GM19035 (cell line): ENCODE measurements at regions not wholly inside any gene's neighbourhood (a gene's known extent, or its start where the extent isn't known, plus 50 kb on each side); places are given as distances from the start of the nearest gene placed in this dataset.

Experiments
- ATAC-seq: cut with Tn5 transposase; IDR thresholded peaks from one replicate; pipeline ENCODE4 v1.9.1; 2021; ENCODE audit not compliant: unreplicated experiment

DNA sequence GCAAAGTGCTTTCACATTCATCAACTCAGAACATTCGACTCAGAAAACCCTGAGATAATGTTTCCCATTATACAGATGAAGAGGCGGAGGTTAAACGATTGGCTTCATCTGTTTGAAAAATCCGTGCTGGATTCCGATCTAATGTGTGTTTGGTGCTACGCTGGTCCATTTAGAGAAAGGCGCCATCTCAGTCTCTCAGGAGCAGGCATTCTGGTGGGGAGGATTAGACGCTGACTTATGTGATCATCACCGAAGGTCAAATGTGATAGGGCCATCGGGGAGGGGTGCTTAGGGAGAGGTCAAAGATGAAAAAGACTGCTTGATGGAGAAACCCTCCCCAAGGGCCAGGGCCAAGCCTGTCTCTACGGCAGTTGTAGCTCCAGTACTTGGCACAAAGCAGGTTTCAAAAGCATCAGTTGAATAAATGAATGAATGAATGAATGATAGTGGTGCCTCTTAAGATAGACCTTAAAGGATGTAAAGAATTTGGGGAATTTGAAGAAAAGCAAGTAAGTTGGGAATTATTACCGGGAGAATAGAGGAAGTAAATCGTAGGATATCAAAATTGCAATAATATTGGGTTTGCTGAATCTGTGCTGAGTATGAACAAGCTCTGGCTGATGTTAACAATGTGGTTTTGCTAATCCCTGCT, 160.6 kb upstream of the SHB start:
- ATAC-seq: no peak

GRCh38 chr9:38229104-38229500, 160.1 kb upstream of the SHB start:
- ATAC-seq: no peak

DNA sequence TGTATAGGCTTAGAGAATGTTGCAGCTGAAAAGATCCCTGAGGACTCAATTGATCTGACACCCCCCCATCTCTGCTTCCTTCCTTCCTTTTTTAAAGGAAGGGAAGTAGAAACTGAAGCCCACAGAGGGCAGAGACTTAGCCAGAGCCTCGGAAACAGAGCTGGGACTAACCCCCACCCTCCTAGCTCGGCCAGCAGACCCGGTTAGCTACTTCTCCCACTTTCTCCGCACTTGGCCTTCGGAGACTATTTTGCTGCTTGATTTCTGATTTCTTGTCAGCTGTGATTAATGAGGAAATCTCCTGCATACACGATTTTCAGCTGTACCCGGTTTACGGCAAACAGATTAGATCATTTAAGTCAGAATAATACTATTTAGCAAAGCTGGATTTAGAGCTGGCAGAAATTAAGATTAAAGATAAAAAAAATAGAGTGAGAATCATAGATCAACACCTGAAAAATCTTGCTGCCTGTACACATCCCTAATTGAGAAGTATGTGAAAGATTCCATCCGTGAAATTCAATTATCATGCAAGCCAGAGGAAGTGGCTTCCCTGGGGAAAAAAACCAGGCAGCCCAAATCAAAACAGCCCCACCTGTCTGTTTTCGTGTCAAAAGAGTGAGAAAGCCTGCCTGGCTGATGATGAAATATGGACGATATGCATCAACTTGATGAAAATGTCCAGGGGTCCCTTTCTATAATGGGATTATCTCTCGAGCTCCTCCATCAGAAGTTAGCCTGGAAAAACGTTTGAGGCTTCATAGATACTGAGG, 159.5 kb upstream of the SHB start:
- ATAC-seq: no peak

- no peak for ATAC-seq
These were observed 158.6 kb upstream of the SHB start for GRCh38 chr9:38227656-38228055.

DNA sequence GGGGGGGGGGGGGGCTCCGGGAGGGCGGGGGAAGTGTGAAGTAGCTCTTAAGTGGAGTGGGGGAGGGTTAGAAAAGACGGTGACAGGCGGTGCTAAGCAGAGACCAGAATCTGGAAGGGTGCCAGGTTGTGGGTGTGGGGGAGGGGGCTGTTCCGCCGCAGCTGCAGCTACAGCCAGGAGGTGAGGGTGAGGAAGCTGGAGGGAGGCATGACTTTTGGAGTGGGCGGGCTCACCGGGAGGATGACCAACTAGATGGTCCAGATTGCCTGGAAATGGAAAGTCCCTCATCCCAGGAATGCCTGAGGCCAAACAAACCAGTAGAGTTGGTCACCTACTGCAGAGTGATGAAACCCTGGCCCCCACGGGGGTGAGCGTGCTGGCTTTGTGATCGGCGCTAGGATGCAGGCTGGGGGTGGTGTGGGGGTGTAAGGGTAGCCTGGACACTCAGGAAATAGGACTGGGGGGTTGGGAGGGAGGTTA, 158.1 kb upstream of the SHB start:
- peak; percentile 53 for ATAC-seq

DNA sequence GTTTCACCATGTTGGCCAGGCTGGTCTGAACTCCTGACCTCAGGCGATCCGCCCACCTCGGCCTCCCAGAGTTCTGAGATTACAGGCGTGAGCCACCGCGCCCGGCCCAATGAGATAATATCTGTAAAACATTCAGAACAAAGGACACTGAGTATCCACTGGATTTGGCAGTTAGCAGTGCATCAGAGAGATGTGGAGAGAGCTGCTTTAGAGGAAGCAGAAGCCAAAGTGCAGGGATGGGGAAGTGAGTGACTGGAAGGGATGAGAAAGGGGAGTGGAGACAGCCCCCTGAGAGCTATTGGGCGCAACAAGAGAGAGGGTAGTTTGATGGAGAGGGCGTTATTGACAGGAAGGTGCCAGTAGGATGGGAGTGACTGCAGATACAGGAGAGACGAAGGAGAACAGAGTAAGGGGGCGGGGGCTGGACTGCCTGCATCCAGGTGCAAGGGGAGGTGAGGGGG, 157.5 kb upstream of the SHB start:
- no peak for ATAC-seq

- no peak for ATAC-seq
These were observed 155.9 kb upstream of the SHB start for GRCh38 chr9:38224941-38225340.

DNA sequence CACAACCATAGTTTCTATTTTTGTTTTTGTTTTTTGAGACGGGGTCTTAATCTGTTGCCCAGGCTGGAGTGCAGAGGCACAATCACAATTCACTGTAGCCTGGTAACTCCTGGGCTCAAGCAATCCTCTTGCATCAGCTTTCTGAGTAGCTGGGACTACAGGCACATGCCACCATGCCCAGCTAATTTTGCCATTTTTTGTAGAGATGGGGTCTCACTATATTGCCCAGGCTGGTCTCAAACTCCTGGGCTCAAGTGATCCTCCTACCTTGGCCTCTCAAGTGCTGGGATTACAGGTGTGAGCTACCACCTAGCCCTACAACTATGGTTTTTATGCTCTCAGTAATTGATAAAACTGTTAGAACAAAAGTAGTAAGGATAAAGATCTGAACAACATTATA, 147.5 kb upstream of the SHB start:
- no peak for ATAC-seq

GRCh38 chr9:38215465-38215864, 146.4 kb upstream of the SHB start:
- ATAC-seq: no peak

- ATAC-seq: no peak
These were observed 145.4 kb upstream of the SHB start for GRCh38 chr9:38214432-38214831.

DNA sequence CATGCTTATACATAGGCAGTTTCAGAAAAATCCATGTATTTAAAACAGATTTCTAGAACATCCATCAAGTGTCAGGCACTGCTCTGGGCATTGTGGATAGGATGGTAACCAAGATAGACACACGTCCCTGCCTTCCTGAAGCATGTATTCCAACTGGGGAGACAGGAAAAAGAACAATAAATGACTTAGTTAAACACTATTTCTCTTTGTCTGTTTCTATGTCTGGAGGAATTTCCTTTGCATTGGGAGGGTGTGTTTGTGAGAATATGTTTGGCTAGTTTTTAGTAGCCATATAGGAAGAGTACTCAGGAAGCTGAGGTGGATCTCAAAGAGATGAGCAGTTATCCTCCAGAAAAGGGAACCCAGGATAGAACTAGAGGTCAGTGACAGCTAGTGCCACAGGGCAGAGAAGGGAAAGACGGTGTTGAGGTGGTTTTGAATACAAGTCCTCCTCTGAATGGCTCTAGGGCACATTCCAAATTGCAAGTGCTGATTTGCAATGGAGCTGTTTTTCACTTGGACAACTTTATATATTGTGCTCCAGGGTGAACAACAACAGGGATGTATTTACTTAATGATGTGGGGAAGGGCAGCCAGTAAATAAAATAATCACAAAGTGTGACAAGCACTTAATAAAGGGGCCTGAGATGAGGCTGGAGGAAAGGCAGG, 144.7 kb upstream of the SHB start:
- ATAC-seq: no peak

- no peak for ATAC-seq
These were observed 143.0 kb upstream of the SHB start for GRCh38 chr9:38212016-38212415.

GRCh38 chr9:38211002-38211401, 142.0 kb upstream of the SHB start:
- no peak for ATAC-seq

DNA sequence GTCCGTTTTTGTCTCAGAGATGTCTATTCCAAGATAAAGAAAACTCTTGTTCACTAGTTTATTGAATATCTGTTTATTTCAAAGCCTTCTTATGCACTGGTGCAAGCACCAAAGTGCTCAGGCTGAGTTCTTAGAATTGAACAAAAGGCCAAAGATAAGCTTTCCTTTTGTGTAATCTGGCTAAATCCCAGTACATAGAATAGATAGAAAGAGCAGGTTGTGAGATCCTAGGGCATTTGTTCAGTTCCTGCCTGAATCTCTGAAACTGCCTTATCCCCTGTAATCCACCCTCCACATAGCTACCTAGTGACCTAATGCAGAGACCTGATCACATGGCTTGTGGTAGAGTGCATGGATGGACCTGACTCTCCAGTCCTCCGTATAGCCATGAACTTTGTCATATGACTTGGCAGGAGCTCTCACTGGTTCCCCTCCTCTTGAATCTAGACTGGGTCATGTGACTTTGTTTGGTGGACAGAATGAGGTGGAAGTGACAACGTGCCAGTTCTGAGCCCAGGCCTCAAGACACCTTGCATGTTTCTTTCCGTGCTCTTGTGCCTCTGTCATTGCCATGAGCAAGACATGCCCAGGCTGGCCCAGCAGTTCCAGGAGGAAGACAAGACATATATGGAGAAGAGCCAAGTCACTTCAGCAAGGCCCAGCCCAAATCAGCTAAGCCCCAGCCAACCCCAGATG, 139.3 kb upstream of the SHB start:
- ATAC-seq: no peak

DNA sequence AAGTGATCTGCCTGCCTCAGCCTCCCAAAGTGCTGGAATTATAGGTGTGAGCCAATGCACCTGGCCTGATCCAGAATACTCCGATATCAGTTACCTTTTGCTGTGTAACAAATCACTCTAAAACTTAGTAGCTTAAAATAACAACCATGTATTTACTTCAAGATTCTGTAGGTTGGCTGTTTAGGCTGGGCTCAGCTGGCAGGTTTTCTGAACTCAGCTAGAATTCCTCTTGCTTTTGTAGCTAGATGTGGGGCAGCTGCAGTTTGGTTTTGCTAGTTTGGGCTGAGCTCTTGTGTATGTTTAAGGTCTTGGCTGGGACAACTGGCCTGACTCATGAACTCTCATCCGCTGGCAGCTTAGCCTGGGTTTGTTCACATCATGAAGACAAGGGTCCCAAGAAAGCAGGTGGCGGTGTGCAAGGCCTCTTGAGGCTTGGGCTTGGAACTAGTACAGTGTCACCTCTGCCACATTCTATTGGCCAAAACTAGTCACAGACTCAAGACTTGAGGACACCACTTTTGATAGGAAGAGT, 138.3 kb upstream of the SHB start:
- no peak for ATAC-seq

GRCh38 chr9:38205279-38205678, 136.3 kb upstream of the SHB start:
- no peak for ATAC-seq

DNA sequence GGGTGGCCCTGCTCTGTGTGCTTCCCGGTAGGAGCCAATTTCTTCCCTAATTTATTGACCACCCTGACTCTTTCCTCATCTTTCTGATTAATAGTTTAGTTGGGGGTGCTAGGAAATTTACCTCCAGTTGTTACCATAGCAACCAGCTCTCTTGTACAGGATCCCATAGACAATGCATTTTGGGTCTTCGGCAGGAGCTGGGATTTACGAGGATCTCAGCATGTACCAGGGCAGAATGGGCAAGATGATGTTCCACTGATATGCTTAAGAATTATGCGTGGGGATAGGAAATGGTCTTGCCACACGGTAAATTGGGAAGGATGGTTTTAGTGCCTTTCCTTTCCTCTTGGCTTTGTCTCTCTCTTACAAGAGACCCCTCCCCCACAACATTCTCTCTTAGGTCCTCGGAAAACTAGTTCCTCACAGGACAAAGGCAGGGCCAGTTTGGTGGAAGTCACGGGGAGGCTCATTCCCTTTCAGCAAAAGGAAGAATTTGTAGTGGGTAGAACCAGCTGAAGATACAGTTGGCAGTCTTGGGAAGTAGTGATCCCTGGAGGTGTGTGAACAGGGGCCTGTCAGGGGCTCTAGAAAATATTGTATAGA, 133.4 kb upstream of the SHB start:
- no peak for ATAC-seq

DNA sequence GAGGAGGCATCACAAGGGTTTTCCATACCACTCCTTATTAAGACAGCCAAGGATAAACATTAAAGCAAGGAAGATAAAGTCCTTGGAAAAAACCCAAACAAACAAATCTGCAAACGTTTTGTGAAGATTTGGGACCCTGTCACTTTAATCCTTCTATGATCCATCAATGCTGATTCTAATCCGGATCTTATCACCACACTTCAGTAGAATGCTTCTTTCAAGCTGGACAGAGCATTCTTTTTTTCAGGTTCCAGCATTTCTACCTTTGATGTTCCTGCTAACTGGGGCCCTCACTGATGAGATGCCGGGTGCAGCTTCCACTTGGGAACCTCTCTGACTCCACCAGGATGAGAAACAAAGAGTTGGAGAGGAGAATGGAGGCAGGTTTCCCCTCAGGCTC, 132.8 kb upstream of the SHB start:
- no peak for ATAC-seq

DNA sequence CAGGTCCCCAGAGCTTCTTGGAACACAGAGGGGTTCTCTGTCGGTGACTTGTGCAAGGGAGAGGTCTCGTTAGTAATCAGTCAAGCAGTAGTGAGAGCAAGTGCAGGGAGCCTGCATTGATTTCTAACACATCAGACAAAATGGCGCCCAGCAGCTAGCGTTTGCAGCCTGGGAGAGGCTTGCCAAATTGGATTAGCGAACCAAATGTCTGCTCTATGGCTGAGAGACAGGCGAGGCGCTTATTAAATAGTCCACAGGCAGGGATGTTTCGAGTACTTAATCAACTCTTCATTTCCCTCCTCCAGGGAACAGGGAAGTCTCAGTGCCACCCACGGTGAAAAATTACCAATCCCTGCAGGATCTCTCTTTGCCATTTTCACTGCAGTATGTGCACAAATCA, 131.4 kb upstream of the SHB start:
- no peak for ATAC-seq

DNA sequence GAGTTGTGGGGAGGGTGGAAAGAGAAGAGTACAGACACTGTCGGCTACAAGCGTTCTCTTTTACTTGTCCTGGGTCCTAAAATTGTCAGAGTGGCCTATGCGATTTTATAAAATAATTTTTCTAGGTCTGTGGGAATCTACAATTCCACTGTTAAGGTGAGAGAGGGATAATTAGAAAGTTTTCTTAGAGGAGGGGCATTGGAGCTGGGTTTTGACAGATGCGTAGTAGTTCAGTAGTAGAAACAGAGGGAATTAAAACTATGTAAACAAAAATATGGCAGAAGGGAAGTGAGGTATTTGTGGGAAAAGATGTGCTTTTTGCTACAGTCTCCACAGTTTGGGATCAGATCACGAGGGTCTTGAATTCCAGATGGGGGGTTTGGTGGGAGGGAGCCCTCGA, 129.1 kb upstream of the SHB start:
- ATAC-seq: no peak

GRCh38 chr9:38196714-38197113, 127.7 kb upstream of the SHB start:
- ATAC-seq: no peak
